ENCODE measurements at regions not wholly inside any gene's neighbourhood (a gene's known extent, or its start where the extent isn't known, plus 50 kb on each side); places are given as distances from the start of the nearest gene placed in this dataset.

DNA sequence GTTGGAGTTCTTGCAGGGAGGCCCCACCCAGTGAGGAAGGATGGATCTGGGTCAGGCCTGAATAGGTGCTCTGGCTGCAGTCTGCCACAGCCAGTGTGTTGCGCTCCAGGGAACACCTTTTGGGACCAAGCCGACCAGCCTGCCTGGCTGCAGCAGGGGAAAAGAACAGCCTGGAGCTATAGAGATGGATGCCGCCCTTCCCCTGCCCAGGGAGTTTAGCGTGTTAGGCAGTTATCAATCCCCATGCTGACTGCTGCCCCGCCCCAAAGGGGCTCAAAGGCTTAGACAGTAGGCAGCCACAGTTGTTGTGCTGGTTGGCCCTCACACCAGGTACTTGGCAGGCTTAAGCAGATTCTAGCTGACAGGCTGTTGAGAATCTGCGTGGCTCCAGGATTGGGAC lies 153.4 kb upstream of the ADAMTS19 start:
- DNase-seq (ENCODE audit: low spot score in 2 of 2) = no peak
- no peak overlapping the region for H3K27ac ChIP-seq
- no peaks in the 10 kb centered on the region for H3K27me3 ChIP-seq
- no peaks in the 10 kb centered on the region for H3K4me1 ChIP-seq
- peaks cover 0 to 65% (median 0%) of the 10 kb centered on the region in 4 donors for H3K9me3 ChIP-seq
- H3K36me3 ChIP-seq = no peaks in the 10 kb centered on the region
- WGBS, 2 donors = 96 to 100% methylated on average over 5 of the region's 6 CpGs
- no peak overlapping the region for H3K4me3 ChIP-seq
- TF ChIP-seq, protein P1, sequence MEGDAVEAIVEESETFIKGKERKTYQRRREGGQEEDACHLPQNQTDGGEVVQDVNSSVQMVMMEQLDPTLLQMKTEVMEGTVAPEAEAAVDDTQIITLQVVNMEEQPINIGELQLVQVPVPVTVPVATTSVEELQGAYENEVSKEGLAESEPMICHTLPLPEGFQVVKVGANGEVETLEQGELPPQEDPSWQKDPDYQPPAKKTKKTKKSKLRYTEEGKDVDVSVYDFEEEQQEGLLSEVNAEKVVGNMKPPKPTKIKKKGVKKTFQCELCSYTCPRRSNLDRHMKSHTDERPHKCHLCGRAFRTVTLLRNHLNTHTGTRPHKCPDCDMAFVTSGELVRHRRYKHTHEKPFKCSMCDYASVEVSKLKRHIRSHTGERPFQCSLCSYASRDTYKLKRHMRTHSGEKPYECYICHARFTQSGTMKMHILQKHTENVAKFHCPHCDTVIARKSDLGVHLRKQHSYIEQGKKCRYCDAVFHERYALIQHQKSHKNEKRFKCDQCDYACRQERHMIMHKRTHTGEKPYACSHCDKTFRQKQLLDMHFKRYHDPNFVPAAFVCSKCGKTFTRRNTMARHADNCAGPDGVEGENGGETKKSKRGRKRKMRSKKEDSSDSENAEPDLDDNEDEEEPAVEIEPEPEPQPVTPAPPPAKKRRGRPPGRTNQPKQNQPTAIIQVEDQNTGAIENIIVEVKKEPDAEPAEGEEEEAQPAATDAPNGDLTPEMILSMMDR (IDR thresholded peaks at IDR 0.05) = no peak
- TF ChIP-seq POLR2A (IDR thresholded peaks at IDR 0.05) = no peak
- no peak for TF ChIP-seq EP300 (IDR thresholded peaks at IDR 0.05)

DNA sequence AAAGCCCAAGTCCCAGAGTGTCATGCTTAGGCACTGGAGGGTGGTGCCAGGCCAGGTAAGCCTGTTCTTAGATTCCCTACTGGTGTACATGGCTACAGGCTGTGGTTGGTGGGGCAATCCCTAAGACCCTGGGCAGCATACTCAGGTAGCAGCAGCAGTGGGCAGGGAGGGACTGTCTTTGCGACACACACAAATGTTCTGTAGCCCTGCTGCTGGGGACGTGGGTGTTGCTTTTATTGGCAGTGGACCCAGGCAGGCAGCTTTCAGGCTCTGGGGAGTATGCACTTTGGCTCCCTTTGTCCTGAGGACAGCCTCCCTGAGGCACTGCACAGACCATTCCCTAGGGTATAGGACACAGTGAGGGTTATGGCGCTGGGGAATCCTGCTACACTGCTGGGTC lies 137.1 kb upstream of the ADAMTS19 start:
- H3K27me3 ChIP-seq = no peaks in the 10 kb centered on the region
- WGBS, 2 donors = 53 to 67% methylated on average over 2 to 3 of the region's 3 CpGs
- H3K4me3 ChIP-seq = no peak overlapping the region
- no peaks in the 10 kb centered on the region for H3K4me1 ChIP-seq
- H3K9me3 ChIP-seq = peaks cover 0 to 30% (median 0%) of the 10 kb centered on the region in 4 donors
- DNase-seq (ENCODE audit: low spot score in 2 of 2) = no peak
- H3K36me3 ChIP-seq = no peaks in the 10 kb centered on the region
- H3K27ac ChIP-seq = no peak overlapping the region
- TF ChIP-seq EP300 (IDR thresholded peaks at IDR 0.05) = no peak
- TF ChIP-seq, protein P1 (IDR thresholded peaks at IDR 0.05) = no peak
- no peak for TF ChIP-seq POLR2A (IDR thresholded peaks at IDR 0.05)

DNA sequence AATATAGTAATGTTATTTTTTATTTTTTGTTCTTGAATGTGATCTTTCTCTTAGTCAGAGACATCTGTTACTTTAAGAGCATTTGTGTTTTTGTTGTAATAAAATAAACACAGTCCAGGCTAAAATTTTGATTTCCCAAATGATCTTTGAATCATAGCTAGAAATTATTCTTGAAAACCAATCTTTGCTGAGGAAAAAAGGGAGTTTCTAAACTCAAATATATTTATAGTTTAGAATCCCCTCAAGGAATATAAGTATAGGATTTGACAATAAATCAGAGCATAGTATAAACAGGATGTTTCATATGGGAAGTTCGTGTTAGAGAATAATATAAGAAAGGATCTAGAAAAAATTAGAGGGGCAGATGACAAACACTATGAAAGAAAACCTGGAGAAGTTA lies 118.8 kb upstream of the ADAMTS19 start:
- 26 to 39% methylated on average over 1 of the region's 1 CpG for WGBS, 2 donors
- Histone ChIP-seq H3K4me1 (no peaks in the 10 kb centered on the region), H3K4me3 (no peak overlapping the region), H3K27me3 (no peaks in the 10 kb centered on the region), H3K9me3 (no peaks in the 10 kb centered on the region), H3K36me3 (no peaks in the 10 kb centered on the region), H3K27ac (no peak overlapping the region)
- TF ChIP-seq EP300 (IDR thresholded peaks at IDR 0.05) (no peak), POLR2A (IDR thresholded peaks at IDR 0.05) (no peak)
- TF ChIP-seq, protein P1 (IDR thresholded peaks at IDR 0.05) = no peak
- no peak for DNase-seq (ENCODE audit: low spot score in 2 of 2)

DNA sequence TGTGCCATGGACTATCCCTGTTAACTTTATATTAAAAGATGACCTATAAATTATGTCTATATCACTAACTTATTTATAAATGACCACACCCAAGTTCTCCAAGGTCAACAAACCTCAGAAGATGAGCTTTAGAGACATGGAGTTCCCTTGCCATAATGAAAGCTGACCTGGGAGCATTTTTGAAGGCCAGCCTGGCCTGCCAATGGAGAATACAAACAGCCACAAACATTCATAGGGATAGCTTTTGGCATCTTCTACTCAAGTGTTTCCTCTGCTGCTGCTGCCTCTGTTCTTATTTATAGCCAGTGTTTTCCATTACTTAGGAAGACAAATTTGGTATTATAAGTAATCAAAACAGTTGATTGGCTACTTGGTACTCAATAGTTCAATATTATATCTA lies 117.3 kb upstream of the ADAMTS19 start:
- peaks cover 0 to 3% (median 0%) of the 10 kb centered on the region in 4 donors for H3K9me3 ChIP-seq
- no peak for DNase-seq (ENCODE audit: low spot score in 2 of 2)
- no peaks in the 10 kb centered on the region for H3K4me1 ChIP-seq
- TF ChIP-seq, protein P1 (IDR thresholded peaks at IDR 0.05) = no peak
- TF ChIP-seq EP300 (IDR thresholded peaks at IDR 0.05) = no peak
- TF ChIP-seq POLR2A (IDR thresholded peaks at IDR 0.05) = no peak
- H3K36me3 ChIP-seq = no peaks in the 10 kb centered on the region
- H3K4me3 ChIP-seq = no peak overlapping the region
- H3K27ac ChIP-seq = no peak overlapping the region
- H3K27me3 ChIP-seq = no peaks in the 10 kb centered on the region

- DNase-seq (ENCODE audit: low spot score in 2 of 2) = no peak
- 29 to 48% methylated on average over 4 of the region's 4 CpGs for WGBS, 2 donors
- H3K27ac ChIP-seq = no peak overlapping the region
- H3K27me3 ChIP-seq = no peaks in the 10 kb centered on the region
- TF ChIP-seq POLR2A (IDR thresholded peaks at IDR 0.05) = no peak
- no peak for TF ChIP-seq EP300 (IDR thresholded peaks at IDR 0.05)
- TF ChIP-seq, protein P1 (IDR thresholded peaks at IDR 0.05) = no peak
- no peak overlapping the region for H3K4me3 ChIP-seq
- no peaks in the 10 kb centered on the region for H3K36me3 ChIP-seq
- no peaks in the 10 kb centered on the region for H3K4me1 ChIP-seq
- H3K9me3 ChIP-seq = peaks cover 0 to 7% (median 3%) of the 10 kb centered on the region in 4 donors
Measured at GRCh38 chr5:129345213-129345924, 114.7 kb upstream of the ADAMTS19 start.
